ENCODE measurements at regions not wholly inside any gene's neighbourhood (a gene's known extent, or its start where the extent isn't known, plus 50 kb on each side); places are given as distances from the start of the nearest gene placed in this dataset.

- no peak for DNase-seq (ENCODE audit: low read depth, low spot score)
- H3K4me3 ChIP-seq (ENCODE audit: low read depth, low read length) = no peak overlapping the region
- ChIA-PET CTCF (no interaction called here), POLR2A (no interaction called here)
- TF ChIP-seq CTCF (IDR thresholded peaks at IDR 0.05; ENCODE audit: insufficient read depth, low read length, missing control alignments) = no peak
Measured at GRCh38 chr5:5066276-5067186, 73.6 kb upstream of the ADAMTS16 start.

DNA sequence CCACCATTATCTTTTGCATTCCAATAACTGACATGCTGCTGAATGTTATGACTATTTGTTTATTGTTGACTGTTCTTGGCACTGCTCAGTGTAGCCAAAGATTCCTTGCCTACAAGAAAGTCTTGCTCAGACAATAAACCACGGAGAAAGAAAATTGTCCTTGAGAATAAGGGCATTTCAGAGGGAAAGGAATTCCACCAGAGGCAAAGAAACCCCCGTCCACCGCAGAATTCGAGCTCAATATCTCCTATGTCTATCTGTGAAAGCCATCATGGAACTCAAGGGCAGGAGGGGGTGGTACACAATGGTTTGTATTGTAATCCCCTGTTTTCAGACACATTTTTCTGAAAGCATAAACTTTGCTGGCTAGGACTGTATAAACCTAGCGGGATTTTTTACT, 70.3 kb upstream of the ADAMTS16 start:
- H3K4me3 ChIP-seq (ENCODE audit: low read depth, low read length) = no peak overlapping the region
- ChIA-PET POLR2A (no interaction called here), CTCF (no interaction called here)
- TF ChIP-seq CTCF (IDR thresholded peaks at IDR 0.05; ENCODE audit: insufficient read depth, low read length, missing control alignments) = no peak
- no peak for DNase-seq (ENCODE audit: low read depth, low spot score)

DNA sequence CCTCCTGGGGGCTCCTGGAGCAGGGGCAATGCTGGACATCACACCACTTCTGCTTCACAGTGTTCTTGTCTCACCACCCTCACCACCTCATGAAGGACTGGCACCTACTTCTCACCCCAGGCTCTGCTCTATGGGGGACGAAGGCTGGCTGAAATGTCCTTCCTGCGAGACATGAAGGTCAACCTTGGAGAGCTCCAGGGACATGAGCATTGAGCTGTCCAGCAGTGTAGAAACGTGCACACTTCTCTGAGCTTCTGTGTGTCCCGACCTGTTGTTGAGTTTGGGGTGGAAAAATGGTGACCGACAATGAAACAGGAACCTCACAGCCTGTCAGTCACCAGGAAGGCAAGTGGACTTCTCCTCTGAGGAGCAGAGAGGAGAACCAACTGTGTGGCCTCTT, 68.6 kb upstream of the ADAMTS16 start:
- POLR2A ChIA-PET = no interaction called here
- H3K4me3 ChIP-seq (ENCODE audit: low read depth, low read length) = no peak overlapping the region
- TF ChIP-seq CTCF (IDR thresholded peaks at IDR 0.05; ENCODE audit: insufficient read depth, low read length, missing control alignments) = no peak
- DNase-seq (ENCODE audit: low read depth, low spot score) = no peak
- CTCF ChIA-PET = no interaction called here

- TF ChIP-seq CTCF (IDR thresholded peaks at IDR 0.05; ENCODE audit: insufficient read depth, low read length, missing control alignments) = no peak
- CTCF ChIA-PET = no interaction called here
- no peak for DNase-seq (ENCODE audit: low read depth, low spot score)
- POLR2A ChIA-PET = no interaction called here
- no peak overlapping the region for H3K4me3 ChIP-seq (ENCODE audit: low read depth, low read length)
Measured at GRCh38 chr5:5077236-5077635, 62.9 kb upstream of the ADAMTS16 start.

DNA sequence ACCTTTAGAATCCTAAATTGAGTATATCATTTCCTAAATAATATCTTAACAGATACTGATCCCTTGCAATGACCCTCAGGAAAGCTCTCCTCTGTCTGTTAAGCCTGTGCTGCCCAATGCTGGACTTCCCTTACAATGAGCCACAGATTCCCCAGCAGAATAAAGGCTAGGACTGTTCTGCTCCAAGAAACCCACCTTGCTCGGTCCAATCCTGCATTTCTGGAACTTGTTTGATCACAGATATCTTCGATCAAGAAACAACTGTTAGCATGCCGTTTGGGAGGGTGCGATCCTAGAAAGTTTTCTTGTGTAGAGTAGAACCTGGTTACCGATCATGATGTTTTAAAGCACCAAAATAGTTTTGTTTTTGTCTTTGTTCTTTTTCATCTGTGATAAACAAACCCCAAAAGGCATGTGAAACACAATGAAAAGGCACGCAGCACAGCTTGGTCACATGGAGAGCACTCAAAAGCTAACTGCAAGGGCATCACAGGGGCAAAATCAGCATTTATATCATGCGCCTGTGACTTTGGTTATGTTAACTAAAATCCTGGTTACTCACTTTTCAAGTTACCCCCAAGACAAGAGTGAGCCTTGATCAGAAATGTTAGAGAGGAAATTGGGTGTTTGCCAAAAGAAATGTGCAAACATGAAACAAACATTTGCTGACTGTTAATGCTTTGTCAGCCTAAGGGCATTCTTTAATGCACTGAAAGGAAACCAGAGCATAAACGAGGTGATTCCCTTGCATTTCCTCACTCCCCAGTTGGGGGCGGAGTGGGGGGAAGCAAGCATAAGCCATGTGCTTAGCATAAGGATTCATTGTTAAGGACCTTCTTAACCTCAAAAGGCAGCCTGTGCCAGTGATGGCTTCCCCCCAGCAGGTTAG, 61.9 kb upstream of the ADAMTS16 start:
- POLR2A ChIA-PET = no interaction called here

More for the DNA sequence above, 61.9 kb upstream of the ADAMTS16 start:
- TF ChIP-seq CTCF (IDR thresholded peaks at IDR 0.05; ENCODE audit: insufficient read depth, low read length, missing control alignments) = no peak
- DNase-seq (ENCODE audit: low read depth, low spot score) = no peak
- CTCF ChIA-PET = no interaction called here
- no peak overlapping the region for H3K4me3 ChIP-seq (ENCODE audit: low read depth, low read length)
